ENCODE measurements at regions not wholly inside any gene's neighbourhood (a gene's known extent, or its start where the extent isn't known, plus 50 kb on each side); places are given as distances from the start of the nearest gene placed in this dataset.

DNA sequence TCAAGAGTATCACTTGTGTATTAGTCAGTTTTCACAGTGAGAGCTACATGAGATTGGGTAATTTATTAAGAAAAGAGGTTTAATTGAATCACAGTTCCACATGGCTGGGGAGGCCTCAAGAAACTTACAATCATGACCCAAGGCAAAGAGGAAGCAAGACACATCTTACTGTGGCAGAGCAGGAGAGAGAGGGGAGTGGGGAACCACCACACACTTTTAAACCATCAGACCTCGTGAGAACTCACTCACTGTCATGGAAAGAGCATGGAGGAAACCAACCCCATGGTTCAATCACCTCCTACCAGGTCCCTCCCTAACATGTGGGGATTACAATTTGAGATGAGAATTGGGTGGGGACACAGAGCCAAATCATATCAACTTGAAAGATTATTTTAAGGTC is 522.9 kb downstream of the FLRT2 start:
- no peak for DNase-seq (ENCODE audit: low read depth)
- TF ChIP-seq, protein P1, sequence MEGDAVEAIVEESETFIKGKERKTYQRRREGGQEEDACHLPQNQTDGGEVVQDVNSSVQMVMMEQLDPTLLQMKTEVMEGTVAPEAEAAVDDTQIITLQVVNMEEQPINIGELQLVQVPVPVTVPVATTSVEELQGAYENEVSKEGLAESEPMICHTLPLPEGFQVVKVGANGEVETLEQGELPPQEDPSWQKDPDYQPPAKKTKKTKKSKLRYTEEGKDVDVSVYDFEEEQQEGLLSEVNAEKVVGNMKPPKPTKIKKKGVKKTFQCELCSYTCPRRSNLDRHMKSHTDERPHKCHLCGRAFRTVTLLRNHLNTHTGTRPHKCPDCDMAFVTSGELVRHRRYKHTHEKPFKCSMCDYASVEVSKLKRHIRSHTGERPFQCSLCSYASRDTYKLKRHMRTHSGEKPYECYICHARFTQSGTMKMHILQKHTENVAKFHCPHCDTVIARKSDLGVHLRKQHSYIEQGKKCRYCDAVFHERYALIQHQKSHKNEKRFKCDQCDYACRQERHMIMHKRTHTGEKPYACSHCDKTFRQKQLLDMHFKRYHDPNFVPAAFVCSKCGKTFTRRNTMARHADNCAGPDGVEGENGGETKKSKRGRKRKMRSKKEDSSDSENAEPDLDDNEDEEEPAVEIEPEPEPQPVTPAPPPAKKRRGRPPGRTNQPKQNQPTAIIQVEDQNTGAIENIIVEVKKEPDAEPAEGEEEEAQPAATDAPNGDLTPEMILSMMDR (IDR thresholded peaks at IDR 0.05; ENCODE audit: insufficient read depth, low read length): no peak
- H3K4me3 ChIP-seq (ENCODE audit: low read depth, low read length): no peak overlapping the region

DNA sequence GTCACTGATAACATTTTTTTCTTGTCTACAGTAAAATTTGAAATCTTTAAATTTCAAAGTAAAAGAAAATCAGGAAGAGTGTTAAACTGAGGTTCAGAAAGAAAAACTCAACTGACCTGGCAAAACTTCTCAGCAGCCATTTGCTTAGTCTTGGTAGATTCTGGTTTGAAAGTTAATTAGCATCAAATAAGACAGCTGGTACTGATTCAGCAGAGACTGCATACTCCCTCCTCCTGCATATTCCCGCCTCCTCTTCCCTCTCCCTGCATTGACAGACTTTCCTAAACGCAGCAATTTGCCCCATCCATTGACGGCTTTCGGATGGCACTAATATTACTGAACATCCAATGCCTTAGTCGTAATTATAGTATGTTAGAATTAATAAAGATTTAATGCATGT is 520.8 kb downstream of the FLRT2 start:
- no peak overlapping the region for H3K4me3 ChIP-seq (ENCODE audit: low read depth, low read length)
- DNase-seq (ENCODE audit: low read depth): no peak
- TF ChIP-seq, protein P1 (IDR thresholded peaks at IDR 0.05; ENCODE audit: insufficient read depth, low read length): no peak

DNA sequence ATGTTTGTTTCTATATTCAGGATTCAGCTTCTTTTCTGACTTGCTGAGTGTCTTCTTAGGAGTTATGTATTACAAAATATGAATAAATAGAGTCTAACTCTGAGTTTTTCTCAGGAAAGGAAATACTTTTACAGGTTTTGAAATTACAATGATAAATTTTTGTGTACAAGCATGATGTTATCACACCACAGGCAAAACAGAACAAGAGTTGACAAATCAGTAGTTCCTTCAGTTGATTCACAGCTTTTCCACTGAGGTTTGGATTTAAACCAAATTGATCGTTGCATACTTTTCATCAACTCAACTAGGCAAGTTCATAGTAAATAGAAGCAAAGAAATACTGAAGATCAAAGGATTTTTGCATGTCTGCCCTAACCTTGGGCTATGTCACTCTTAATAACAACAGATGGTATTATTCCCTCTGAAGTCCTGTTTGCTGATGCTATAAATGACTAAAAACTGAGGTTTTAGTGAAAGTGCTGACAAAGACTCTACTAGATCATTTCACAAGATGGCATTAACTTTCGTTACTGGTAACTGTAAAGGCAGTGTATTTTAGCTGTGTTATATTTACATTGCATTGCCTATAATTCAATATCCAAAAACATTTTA is 520.2 kb downstream of the FLRT2 start:
- TF ChIP-seq, protein P1 (IDR thresholded peaks at IDR 0.05; ENCODE audit: insufficient read depth, low read length): no peak
- no peak overlapping the region for H3K4me3 ChIP-seq (ENCODE audit: low read depth, low read length)
- DNase-seq (ENCODE audit: low read depth): no peak

DNA sequence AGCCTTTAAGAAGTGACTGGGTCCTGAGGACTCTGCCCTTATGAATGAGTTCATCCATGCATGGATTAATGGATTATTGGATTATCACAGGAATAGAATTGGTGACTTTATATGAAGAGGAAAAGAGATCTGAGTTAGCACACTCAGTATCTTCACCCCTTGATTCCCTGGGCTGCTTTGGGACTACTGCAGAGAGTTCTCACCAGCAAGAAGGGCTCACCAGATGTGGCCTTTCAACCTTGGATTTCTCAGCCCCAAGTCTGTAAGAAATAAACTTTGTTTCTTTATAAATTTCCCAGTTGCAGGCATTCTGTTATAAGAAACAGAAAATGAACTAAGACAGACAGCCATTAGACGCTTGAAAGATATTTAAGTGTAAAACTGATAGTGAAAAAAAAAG is 509.2 kb downstream of the FLRT2 start:
- H3K4me3 ChIP-seq (ENCODE audit: low read depth, low read length): no peak overlapping the region
- TF ChIP-seq, protein P1 (IDR thresholded peaks at IDR 0.05; ENCODE audit: insufficient read depth, low read length): no peak
- DNase-seq (ENCODE audit: low read depth): no peak

DNA sequence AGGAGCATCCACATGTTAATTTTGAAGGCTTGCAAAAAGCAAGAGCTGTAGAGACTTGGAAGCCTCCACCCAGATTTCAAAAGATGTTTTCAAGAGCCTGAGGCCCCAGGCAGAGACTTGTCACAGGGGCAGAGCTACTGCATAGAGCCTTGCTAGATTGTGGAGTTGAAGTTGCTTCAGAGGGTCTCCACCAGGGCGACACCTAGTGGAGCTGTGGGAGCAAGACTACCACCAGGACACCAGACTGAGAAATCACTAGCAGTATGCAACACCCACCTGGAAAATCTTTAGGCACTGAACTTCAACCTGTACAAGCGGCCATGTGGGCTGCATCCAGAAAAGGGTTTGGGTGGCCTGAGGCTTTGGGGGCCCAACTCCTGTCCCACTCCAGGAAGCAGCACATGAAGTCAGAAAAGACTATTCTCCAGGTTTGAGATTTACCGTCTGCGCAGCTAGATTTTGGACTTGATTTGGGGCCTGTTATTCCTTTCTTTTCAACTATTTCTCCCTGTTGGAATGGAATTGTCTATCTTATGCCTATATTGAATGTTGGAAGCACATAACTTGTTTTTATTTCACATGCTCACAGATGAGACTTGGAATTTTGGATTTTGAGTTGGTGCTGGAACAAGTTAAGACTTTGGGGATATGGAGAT is 508.6 kb downstream of the FLRT2 start:
- DNase-seq (ENCODE audit: low read depth): peak; percentile 53
- TF ChIP-seq, protein P1 (IDR thresholded peaks at IDR 0.05; ENCODE audit: insufficient read depth, low read length): peak; percentile 73

GRCh38 chr14:86035882-86036281 is 505.9 kb downstream of the FLRT2 start:
- H3K4me3 ChIP-seq (ENCODE audit: low read depth, low read length): no peak overlapping the region
- peak; percentile 1 for DNase-seq (ENCODE audit: low read depth)
- TF ChIP-seq, protein P1 (IDR thresholded peaks at IDR 0.05; ENCODE audit: insufficient read depth, low read length): peak; percentile 45

More for the DNA sequence above, 508.6 kb downstream of the FLRT2 start:
- no peak overlapping the region for H3K4me3 ChIP-seq (ENCODE audit: low read depth, low read length)
